ENCODE measurements at regions not wholly inside any gene's neighbourhood (a gene's known extent, or its start where the extent isn't known, plus 50 kb on each side); places are given as distances from the start of the nearest gene placed in this dataset.
"Not testable (repeated sequence)": the region's sequence is repeated elsewhere in the genome, so short reads cannot be mapped to it uniquely, and the experiment has no call there.

- not testable (repeated sequence) for TF ChIP-seq CTCF (IDR thresholded peaks at IDR 0.05; ENCODE audit: low read depth, low read length); EZH2phosphoT487 (IDR thresholded peaks at IDR 0.05; ENCODE audit: low read depth)
Measured at GRCh38 chr15:44856284-44856683, 100.2 kb upstream of the TERB2 start.
